Transverse colon (tissue), 4 donors: ENCODE measurements at regions not wholly inside any gene's neighbourhood (a gene's known extent, or its start where the extent isn't known, plus 50 kb on each side); places are given as distances from the start of the nearest gene placed in this dataset.

Source experiments
- POLR2A ChIP-seq: fragments of 450-650 bp; IDR thresholded peaks from one replicate; pipeline ENCODE4 v1.6.1; 2016; ENCODE audit warnings: antibody characterized with exemption, mild to moderate bottlenecking, moderate library complexity
- POLR2AphosphoS5 ChIP-seq, 3 donors: sonication (generic); formaldehyde crosslinking; IDR thresholded peaks; one replicate each; pipeline ENCODE4 v1.6.1; 2016; ENCODE audit warnings: antibody characterized with exemption in 3 of 3
- TF ChIP-seq, protein P1 (sequence below), 5 experiments: fragments of 200-600 bp in 3 of 5; fragments of 450-650 bp in 2 of 5; sonication (generic) in 3 of 5; IDR thresholded peaks; 1 replicate in 2 of 5; 2 replicates in 3 of 5; pipeline ENCODE4 v1.5.1; 2016 to 2017; ENCODE audit warnings: antibody characterized with exemption in 5 of 5, inconsistent platforms in 3 of 5, mild to moderate bottlenecking in 2 of 5, moderate library complexity in 1 of 5

DNA sequence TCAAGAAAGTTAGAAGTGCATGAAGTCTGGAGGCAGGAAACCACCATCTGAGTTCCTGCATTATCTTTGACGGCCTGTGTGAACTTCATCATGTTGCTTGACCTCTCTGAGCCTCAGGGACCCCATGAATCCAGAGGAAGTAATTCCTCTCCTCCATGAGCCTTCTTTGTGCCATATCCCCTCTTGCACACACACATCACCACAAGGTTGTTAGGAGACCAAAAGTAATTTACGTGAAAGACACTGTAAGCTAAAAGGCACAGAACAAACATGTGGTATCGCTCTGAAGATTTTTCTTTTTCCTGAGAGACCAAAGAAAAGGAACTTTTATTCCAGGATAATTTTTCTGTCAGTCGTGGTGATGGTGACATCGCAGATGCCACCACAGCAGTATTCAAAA, 55.9 kb upstream of the BCL6 start:
- TF ChIP-seq POLR2A (no peak), POLR2AphosphoS5 (IDR thresholded peaks at IDR 0.05) (no peak)
- TF ChIP-seq, protein P1, sequence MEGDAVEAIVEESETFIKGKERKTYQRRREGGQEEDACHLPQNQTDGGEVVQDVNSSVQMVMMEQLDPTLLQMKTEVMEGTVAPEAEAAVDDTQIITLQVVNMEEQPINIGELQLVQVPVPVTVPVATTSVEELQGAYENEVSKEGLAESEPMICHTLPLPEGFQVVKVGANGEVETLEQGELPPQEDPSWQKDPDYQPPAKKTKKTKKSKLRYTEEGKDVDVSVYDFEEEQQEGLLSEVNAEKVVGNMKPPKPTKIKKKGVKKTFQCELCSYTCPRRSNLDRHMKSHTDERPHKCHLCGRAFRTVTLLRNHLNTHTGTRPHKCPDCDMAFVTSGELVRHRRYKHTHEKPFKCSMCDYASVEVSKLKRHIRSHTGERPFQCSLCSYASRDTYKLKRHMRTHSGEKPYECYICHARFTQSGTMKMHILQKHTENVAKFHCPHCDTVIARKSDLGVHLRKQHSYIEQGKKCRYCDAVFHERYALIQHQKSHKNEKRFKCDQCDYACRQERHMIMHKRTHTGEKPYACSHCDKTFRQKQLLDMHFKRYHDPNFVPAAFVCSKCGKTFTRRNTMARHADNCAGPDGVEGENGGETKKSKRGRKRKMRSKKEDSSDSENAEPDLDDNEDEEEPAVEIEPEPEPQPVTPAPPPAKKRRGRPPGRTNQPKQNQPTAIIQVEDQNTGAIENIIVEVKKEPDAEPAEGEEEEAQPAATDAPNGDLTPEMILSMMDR (IDR thresholded peaks at IDR 0.05): no peak
